SH-SY5Y (cell line): ENCODE measurements at regions not wholly inside any gene's neighbourhood (a gene's known extent, or its start where the extent isn't known, plus 50 kb on each side); places are given as distances from the start of the nearest gene placed in this dataset.

Experiments
- GATA2 ChIP-seq: IDR thresholded peaks from 2 replicates; pipeline ENCODE4 v1.6.1; 2011; ENCODE audit warnings: mild to moderate bottlenecking, low read depth, low read length
- GATA3 ChIP-seq: IDR thresholded peaks from 2 replicates; pipeline ENCODE4 v1.6.1; 2011; ENCODE audit warnings: low read depth, mild to moderate bottlenecking, low read length, moderate library complexity

DNA sequence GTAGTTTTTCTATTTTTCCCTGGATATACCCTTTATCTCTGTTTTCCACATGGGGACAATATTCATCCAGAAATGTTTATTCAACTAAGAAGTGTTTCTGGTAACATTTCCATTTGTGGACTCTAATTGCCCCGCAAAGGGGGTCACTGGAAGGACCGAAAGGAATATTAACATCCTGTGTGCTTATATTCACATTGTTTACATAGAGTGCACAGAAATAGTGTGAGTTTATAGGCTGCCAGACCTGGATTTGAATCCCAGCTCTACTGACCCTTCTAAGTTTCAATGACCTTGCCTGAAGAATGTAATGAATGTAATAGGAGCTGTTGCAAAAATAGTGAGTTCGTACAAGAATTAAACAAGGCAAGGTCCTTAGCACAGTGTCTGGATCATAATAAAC lies 152.9 kb upstream of the NCKAP5 start:
- no peak for TF ChIP-seq GATA2
- no peak for TF ChIP-seq GATA3
